Hepatocyte (in vitro differentiated cells): ENCODE measurements at regions not wholly inside any gene's neighbourhood (a gene's known extent, or its start where the extent isn't known, plus 50 kb on each side); places are given as distances from the start of the nearest gene placed in this dataset.

Experiments
- DNase-seq: peaks from one replicate; pipeline ENCODE4 v3.0.0-alpha.2; 2016; ENCODE audit warnings: low spot score
- H2AFZ ChIP-seq: fragments of 200-600 bp; sonication (generic); 2 replicates; pipeline ENCODE4 v1.6.0; 2016; ENCODE audit warnings: antibody characterized with exemption, mild to moderate bottlenecking
- H3K27ac ChIP-seq: fragments of 200-600 bp; sonication (generic); 2 replicates; pipeline ENCODE4 v1.5.1; 2016; ENCODE audit warnings: mild to moderate bottlenecking
- H3K27me3 ChIP-seq: fragments of 200-600 bp; sonication (generic); 2 replicates; pipeline ENCODE4 v1.6.1; 2016
- H3K36me3 ChIP-seq: fragments of 200-600 bp; sonication (generic); replicated peaks from 2 replicates; pipeline ENCODE4 v1.5.1; 2016; ENCODE audit warnings: low read depth; ENCODE audit not compliant: insufficient read depth
- H3K4me1 ChIP-seq: fragments of 200-600 bp; sonication (generic); 2 replicates; pipeline ENCODE4 v1.5.1; 2016; ENCODE audit warnings: mild to moderate bottlenecking, moderate library complexity; ENCODE audit not compliant: insufficient read depth
- H3K4me2 ChIP-seq: fragments of 200-600 bp; sonication (generic); 2 replicates; pipeline ENCODE4 v1.6.0; 2016
- H3K4me3 ChIP-seq: fragments of 200-600 bp; sonication (generic); 2 replicates; pipeline ENCODE4 v1.5.1; 2016; ENCODE audit warnings: mild to moderate bottlenecking
- H3K79me2 ChIP-seq: fragments of 200-600 bp; sonication (generic); 2 replicates; pipeline ENCODE4 v1.6.0; 2017; ENCODE audit warnings: mild to moderate bottlenecking
- H3K9me2 ChIP-seq: fragments of 200-600 bp; sonication (generic); replicated peaks from 2 replicates; pipeline ENCODE4 v1.6.0; 2017; ENCODE audit warnings: mild to moderate bottlenecking; ENCODE audit not compliant: insufficient read depth
- H3K9me3 ChIP-seq: fragments of 200-600 bp; sonication (generic); 2 replicates; pipeline ENCODE4 v1.5.1; 2016; ENCODE audit warnings: low read depth, mild to moderate bottlenecking
- H4K20me1 ChIP-seq: fragments of 200-600 bp; sonication (generic); 2 replicates; pipeline ENCODE4 v1.6.0; 2016; ENCODE audit warnings: mild to moderate bottlenecking; ENCODE audit not compliant: insufficient read depth, poor library complexity, severe bottlenecking
- CTCF ChIP-seq: fragments of 200-600 bp; sonication (generic); IDR thresholded peaks from 2 replicates; pipeline ENCODE4 v1.5.1; 2016; ENCODE audit warnings: antibody characterized with exemption, mild to moderate bottlenecking; ENCODE audit not compliant: poor library complexity
- EZH2 ChIP-seq: fragments of 200-600 bp; sonication (generic); IDR thresholded peaks from 2 replicates; pipeline ENCODE4 v1.6.1; 2016; ENCODE audit warnings: antibody characterized with exemption, mild to moderate bottlenecking, borderline replicate concordance
- EZH2phosphoT487 ChIP-seq: fragments of 200-600 bp; sonication (generic); IDR thresholded peaks from one replicate; pipeline ENCODE4 v1.6.1; 2018; ENCODE audit warnings: antibody characterized with exemption, mild to moderate bottlenecking, low read depth, moderate library complexity; ENCODE audit not compliant: unreplicated experiment, severe bottlenecking
- WGBS: methylation state at CpG from one replicate; pipeline ENCODE4 v1.1.6; 2016; ENCODE audit warnings: low lambda C conversion rate; ENCODE audit errors: missing lambda C conversion rate; 5-methylcytosine and 5-hydroxymethylcytosine counted together

DNA sequence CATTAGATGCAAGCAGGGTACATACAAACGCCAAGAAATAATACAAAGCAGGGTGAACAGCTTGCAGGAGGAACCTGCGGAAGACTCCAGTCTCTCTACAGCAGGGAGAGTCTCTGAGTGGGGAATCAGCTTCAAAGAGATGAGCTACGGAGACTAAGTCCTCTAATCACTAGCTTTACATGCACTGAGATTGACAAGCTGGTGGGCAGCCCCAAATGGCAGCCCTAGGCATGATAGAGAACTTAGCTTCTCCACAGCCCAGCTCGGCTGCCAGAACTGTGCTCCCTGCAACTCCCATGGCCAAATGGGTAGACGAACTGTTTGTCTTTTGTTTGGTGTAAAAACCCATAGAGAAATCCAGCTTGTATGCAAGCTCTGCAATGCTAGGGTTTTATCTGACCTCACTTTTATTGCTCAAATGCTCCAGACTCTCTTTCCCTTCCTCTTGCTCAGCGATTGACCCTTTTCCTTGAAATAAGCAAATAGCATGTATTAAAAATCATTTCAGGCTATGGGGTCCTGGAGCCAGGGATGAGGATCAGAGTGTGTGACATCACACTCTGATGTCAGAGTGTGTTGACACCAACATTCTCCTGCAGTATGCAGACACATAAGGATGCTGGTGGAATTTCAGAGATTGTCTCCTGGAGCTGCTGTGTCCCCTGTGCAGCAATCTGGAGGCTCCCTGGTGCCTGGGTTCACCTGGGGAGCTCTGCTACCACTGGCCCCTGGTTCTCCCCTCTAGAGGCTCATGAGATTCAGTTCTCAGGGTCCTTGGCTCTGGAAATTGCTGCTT lies 238.5 kb downstream of the TTLL7 start:
- TF ChIP-seq EZH2, result no peak
- no peak for TF ChIP-seq CTCF
- no peak for TF ChIP-seq EZH2phosphoT487
- no peaks in the 10 kb centered on the region for H3K36me3 ChIP-seq
- no peak for DNase-seq
- no peak overlapping the region for H3K4me2 ChIP-seq
- no peaks in the 10 kb centered on the region for H3K9me3 ChIP-seq
- no peaks in the 10 kb centered on the region for H3K9me2 ChIP-seq
- no peaks in the 10 kb centered on the region for H3K79me2 ChIP-seq
- H3K4me1 ChIP-seq, result peaks cover 47% of the 10 kb centered on the region
- H2AFZ ChIP-seq, result no peak overlapping the region
- 69% methylated on average over 6 of the region's 6 CpGs for WGBS
- H3K4me3 ChIP-seq, result no peak overlapping the region
- no peak overlapping the region for H3K27ac ChIP-seq
- H3K27me3 ChIP-seq, result no peaks in the 10 kb centered on the region
- H4K20me1 ChIP-seq, result no peaks in the 10 kb centered on the region

- no peaks in the 10 kb centered on the region for H4K20me1 ChIP-seq
- no peaks in the 10 kb centered on the region for H3K79me2 ChIP-seq
- TF ChIP-seq EZH2phosphoT487 (no peak), CTCF (no peak)
- no peak overlapping the region for H2AFZ ChIP-seq
- H3K9me2 ChIP-seq, result no peaks in the 10 kb centered on the region
- H3K27ac ChIP-seq, result no peak overlapping the region
- no peak for DNase-seq
- H3K4me3 ChIP-seq, result no peak overlapping the region
- no peaks in the 10 kb centered on the region for H3K27me3 ChIP-seq
- H3K9me3 ChIP-seq, result no peaks in the 10 kb centered on the region
- H3K4me1 ChIP-seq, result peaks cover 18% of the 10 kb centered on the region
- H3K4me2 ChIP-seq, result no peak overlapping the region
- no peaks in the 10 kb centered on the region for H3K36me3 ChIP-seq
- WGBS, result 96% methylated on average over 8 of the region's 8 CpGs
Measured at GRCh38 chr1:83756984-83757717, 241.8 kb downstream of the TTLL7 start.

DNA sequence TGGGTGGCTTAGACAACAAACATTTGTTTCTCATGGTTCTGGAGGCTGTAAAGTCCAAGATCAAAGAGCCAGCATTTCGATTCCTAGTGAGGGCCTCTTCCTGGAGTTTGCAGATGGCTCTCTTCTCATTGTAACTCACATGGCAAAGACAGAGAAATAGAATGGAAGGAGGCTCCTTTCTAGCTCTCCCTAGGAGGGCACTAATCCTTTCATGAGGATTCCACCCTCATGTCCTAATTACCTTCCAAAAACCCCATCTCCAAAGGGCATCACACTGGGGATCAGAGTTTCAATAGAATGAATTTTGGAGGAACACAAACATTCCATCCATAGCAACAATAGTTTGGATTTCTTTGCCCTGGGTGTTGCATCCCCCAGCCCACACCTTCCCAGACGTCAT lies 247.3 kb downstream of the TTLL7 start:
- Histone ChIP-seq H2AFZ (no peak overlapping the region), H3K79me2 (no peaks in the 10 kb centered on the region), H3K27me3 (no peaks in the 10 kb centered on the region), H4K20me1 (no peaks in the 10 kb centered on the region), H3K9me2 (no peaks in the 10 kb centered on the region), H3K4me2 (no peak overlapping the region), H3K4me3 (no peak overlapping the region), H3K4me1 (peaks cover 3% of the 10 kb centered on the region), H3K36me3 (no peaks in the 10 kb centered on the region), H3K27ac (no peak overlapping the region), H3K9me3 (no peaks in the 10 kb centered on the region)
- TF ChIP-seq CTCF (no peak), EZH2phosphoT487 (no peak), EZH2 (no peak)
- WGBS, result 86% methylated on average over 2 of the region's 2 CpGs
- no peak for DNase-seq
